KOPT-K1 (cell line): ENCODE measurements at regions not wholly inside any gene's neighbourhood (a gene's known extent, or its start where the extent isn't known, plus 50 kb on each side); places are given as distances from the start of the nearest gene placed in this dataset.

Source experiments
- H3K27ac ChIP-seq: fragments of 200-600 bp; sonication (generic); 2 replicates; pipeline ENCODE4 v1.5.1; 2016; ENCODE audit warnings: antibody characterized with exemption, mild to moderate bottlenecking, low read depth, low read length; ENCODE audit not compliant: poor library complexity, severe bottlenecking
- H3K36me3 ChIP-seq: fragments of 200-600 bp; sonication (generic); 2 replicates; pipeline ENCODE4 v1.5.1; 2017; ENCODE audit warnings: antibody characterized with exemption, mild to moderate bottlenecking, low read length, moderate library complexity; ENCODE audit not compliant: insufficient read depth
- H3K9me3 ChIP-seq: fragments of 200-600 bp; sonication (generic); 2 replicates; pipeline ENCODE4 v1.5.1; 2017; ENCODE audit warnings: antibody characterized with exemption, low read length, mild to moderate bottlenecking; ENCODE audit not compliant: insufficient read depth, poor library complexity, severe bottlenecking

GRCh38 chr18:41613003-41613609 is 341.9 kb upstream of the PIK3C3 start:
- Histone ChIP-seq H3K9me3 (no peaks in the 10 kb centered on the region), H3K36me3 (no peaks in the 10 kb centered on the region)

GRCh38 chr18:41604964-41605363 is 350.1 kb upstream of the PIK3C3 start:
- H3K27ac ChIP-seq: no peak overlapping the region
- no peaks in the 10 kb centered on the region for H3K9me3 ChIP-seq
- H3K36me3 ChIP-seq: no peaks in the 10 kb centered on the region

More at GRCh38 chr18:41613003-41613609, 341.9 kb upstream of the PIK3C3 start:
- no peak overlapping the region for H3K27ac ChIP-seq

GRCh38 chr18:41602034-41602433 is 353.0 kb upstream of the PIK3C3 start:
- no peak overlapping the region for H3K27ac ChIP-seq
- no peaks in the 10 kb centered on the region for H3K36me3 ChIP-seq
- H3K9me3 ChIP-seq: no peaks in the 10 kb centered on the region

GRCh38 chr18:41600693-41601391 is 354.2 kb upstream of the PIK3C3 start:
- Histone ChIP-seq H3K9me3 (no peaks in the 10 kb centered on the region), H3K36me3 (no peaks in the 10 kb centered on the region), H3K27ac (no peak overlapping the region)

GRCh38 chr18:41599466-41599865 is 355.6 kb upstream of the PIK3C3 start:
- H3K9me3 ChIP-seq: no peaks in the 10 kb centered on the region
- H3K36me3 ChIP-seq: no peaks in the 10 kb centered on the region
- H3K27ac ChIP-seq: no peak overlapping the region

GRCh38 chr18:41594582-41594981 is 360.5 kb upstream of the PIK3C3 start:
- Histone ChIP-seq H3K27ac (no peak overlapping the region), H3K36me3 (no peaks in the 10 kb centered on the region), H3K9me3 (no peaks in the 10 kb centered on the region)

- H3K36me3 ChIP-seq: no peaks in the 10 kb centered on the region
- no peaks in the 10 kb centered on the region for H3K9me3 ChIP-seq
- no peak overlapping the region for H3K27ac ChIP-seq
These were observed 361.8 kb upstream of the PIK3C3 start for GRCh38 chr18:41593171-41593675.

GRCh38 chr18:41587976-41588375 is 367.1 kb upstream of the PIK3C3 start:
- Histone ChIP-seq H3K36me3 (no peaks in the 10 kb centered on the region), H3K27ac (no peak overlapping the region), H3K9me3 (no peaks in the 10 kb centered on the region)

- Histone ChIP-seq H3K27ac (no peak overlapping the region), H3K9me3 (no peaks in the 10 kb centered on the region), H3K36me3 (no peaks in the 10 kb centered on the region)
These were observed 369.5 kb upstream of the PIK3C3 start for GRCh38 chr18:41585512-41585911.

GRCh38 chr18:41579185-41579584 is 375.8 kb upstream of the PIK3C3 start:
- Histone ChIP-seq H3K27ac (no peak overlapping the region), H3K9me3 (no peaks in the 10 kb centered on the region), H3K36me3 (no peaks in the 10 kb centered on the region)

- Histone ChIP-seq H3K27ac (no peak overlapping the region), H3K9me3 (no peaks in the 10 kb centered on the region), H3K36me3 (no peaks in the 10 kb centered on the region)
These were observed 377.5 kb upstream of the PIK3C3 start for GRCh38 chr18:41577529-41577928.

GRCh38 chr18:41576643-41577042 is 378.4 kb upstream of the PIK3C3 start:
- Histone ChIP-seq H3K36me3 (no peaks in the 10 kb centered on the region), H3K27ac (no peak overlapping the region), H3K9me3 (no peaks in the 10 kb centered on the region)

- Histone ChIP-seq H3K27ac (no peak overlapping the region), H3K36me3 (no peaks in the 10 kb centered on the region), H3K9me3 (no peaks in the 10 kb centered on the region)
These were observed 385.2 kb upstream of the PIK3C3 start for GRCh38 chr18:41569867-41570266.

- Histone ChIP-seq H3K27ac (no peak overlapping the region), H3K9me3 (no peaks in the 10 kb centered on the region), H3K36me3 (no peaks in the 10 kb centered on the region)
These were observed 393.1 kb upstream of the PIK3C3 start for GRCh38 chr18:41561961-41562360.

- Histone ChIP-seq H3K27ac (no peak overlapping the region), H3K36me3 (no peaks in the 10 kb centered on the region), H3K9me3 (no peaks in the 10 kb centered on the region)
These were observed 396.3 kb upstream of the PIK3C3 start for GRCh38 chr18:41558715-41559114.

- H3K9me3 ChIP-seq: no peaks in the 10 kb centered on the region
- no peak overlapping the region for H3K27ac ChIP-seq
- no peaks in the 10 kb centered on the region for H3K36me3 ChIP-seq
These were observed 401.3 kb upstream of the PIK3C3 start for GRCh38 chr18:41553716-41554115.
